ENCODE measurements at regions not wholly inside any gene's neighbourhood (a gene's known extent, or its start where the extent isn't known, plus 50 kb on each side); places are given as distances from the start of the nearest gene placed in this dataset.

- in situ Hi-C loops (cut with MboI; ENCODE audit: low sequenced_read_pairs) = no loop called here
- Histone ChIP-seq H2AK5ac (ENCODE audit: low read depth, low read length) (no peak overlapping the region), H3K27me3 (ENCODE audit: control insufficient read depth, insufficient read depth, low read length) (no peaks in the 10 kb centered on the region), H2BK20ac (ENCODE audit: low read depth, low read length) (no peak overlapping the region), H2BK15ac (ENCODE audit: low read depth, low read length) (no peak overlapping the region), H3K9me1 (ENCODE audit: insufficient read depth, low read length) (no peaks in the 10 kb centered on the region), H3K14ac (replicated peaks; ENCODE audit: low read depth, low read length) (no peak overlapping the region), H4K8ac (ENCODE audit: low read depth in 2 of 2, low read length in 2 of 2) (no peak overlapping the region), H3K36me3 (ENCODE audit: control insufficient read depth, insufficient read depth, low read length) (no peaks in the 10 kb centered on the region), H3K4me3 (ENCODE audit: insufficient read depth, low read depth, low read length) (no peak overlapping the region), H3K4me2 (ENCODE audit: low read depth, low read length) (no peak overlapping the region), H3K56ac (ENCODE audit: extremely low read depth, insufficient read depth, low read length) (no peak overlapping the region), H3K4ac (ENCODE audit: low read depth, low read length) (no peak overlapping the region), H4K5ac (ENCODE audit: low read depth, low read length) (no peak overlapping the region), H3K27ac (ENCODE audit: insufficient read depth, low read length) (no peak overlapping the region), H3K79me1 (ENCODE audit: low read depth in 1 of 2, low read length in 2 of 2) (no peaks in the 10 kb centered on the region), H4K20me1 (ENCODE audit: insufficient read depth, low read length) (no peaks in the 10 kb centered on the region), H3K18ac (ENCODE audit: low read depth, low read length) (no peak overlapping the region), H3K23ac (ENCODE audit: low read depth, low read length) (no peak overlapping the region), H4K91ac (ENCODE audit: insufficient read depth, low read depth, low read length) (no peak overlapping the region), H2BK5ac (ENCODE audit: low read depth, low read length, poor library complexity, severe bottlenecking) (no peak overlapping the region), H3K4me1 (ENCODE audit: control insufficient read depth, insufficient read depth, low read length) (no peaks in the 10 kb centered on the region), H2BK120ac (ENCODE audit: low read depth, low read length) (no peak overlapping the region), H3K9me3 (ENCODE audit: control insufficient read depth, insufficient read depth, low read length) (peaks cover 20% of the 10 kb centered on the region; the same call in 1 of the 2 replicates), H3K9ac (ENCODE audit: low read depth, low read length) (no peak overlapping the region), H2AFZ (replicated peaks; ENCODE audit: low read length, poor library complexity) (no peak overlapping the region), H2AK9ac (replicated peaks; ENCODE audit: low read depth, low read length, poor library complexity) (no peak overlapping the region)
- ChIA-PET POLR2A (ENCODE audit: unreplicated experiment) (no interaction called here), CTCF (no interaction called here)
- no peak for DNase-seq
- intact Hi-C loops (cut with micrococcal nuclease) = no loop called here
- 25% methylated on average over 2 of the region's 6 CpGs; no CpG with 5 or more reads in 1 of the 2 experiments for WGBS, 2 experiments (ENCODE audit: extremely low coverage in 2 of 2, insufficient read length in 1 of 2)
- dilution Hi-C loops (cut with HindIII; ENCODE audit: low sequenced_read_pairs, unreplicated experiment) = no loop called here
- BruUV-seq (replicated peaks) = no TSS peak
- no peak for ATAC-seq (ENCODE audit: low read depth)
- TF ChIP-seq CHD1 (IDR thresholded peaks at IDR 0.05; ENCODE audit: low read depth, low read length) (no peak), NFE2L2 (IDR thresholded peaks at IDR 0.05; ENCODE audit: low read depth, low read length) (no peak), SMC3 (IDR thresholded peaks at IDR 0.05; ENCODE audit: low read depth, low read length) (no peak)
Observed at GRCh38 chr14:99101855-99102461, 170.0 kb downstream of the BCL11B start.

All from IMR-90 (cell line).